NCI-H1048 (cell line): ENCODE measurements at regions not wholly inside any gene's neighbourhood (a gene's known extent, or its start where the extent isn't known, plus 50 kb on each side); places are given as distances from the start of the nearest gene placed in this dataset.
"Not testable (repeated sequence)": the region's sequence is repeated elsewhere in the genome, so short reads cannot be mapped to it uniquely, and the experiment has no call there.

ENCODE experiments used
- DNase-seq: peaks from one replicate; lab custom pipeline; 2025; lab: John Stamatoyannopoulos, UW

DNA sequence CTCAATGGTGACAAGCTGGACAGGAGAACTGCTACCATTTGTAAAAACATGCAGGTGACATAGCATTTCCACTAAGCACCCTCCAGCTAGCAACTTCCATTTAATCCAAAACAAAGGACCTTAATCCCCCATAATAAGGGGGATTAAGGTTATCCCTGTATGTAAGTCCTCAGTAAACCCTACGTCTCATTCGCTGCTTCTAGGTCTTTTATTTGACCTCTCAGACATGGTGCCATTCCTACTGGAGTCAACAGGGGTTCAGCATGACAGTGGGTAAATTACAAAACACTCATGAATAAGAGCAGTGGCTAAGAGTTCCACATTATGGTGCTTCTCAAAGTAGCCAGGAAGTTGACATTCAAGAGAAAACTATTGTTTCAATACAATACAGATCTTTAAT, 121.8 kb upstream of the CAV2 start:
- DNase-seq, result no peak

DNA sequence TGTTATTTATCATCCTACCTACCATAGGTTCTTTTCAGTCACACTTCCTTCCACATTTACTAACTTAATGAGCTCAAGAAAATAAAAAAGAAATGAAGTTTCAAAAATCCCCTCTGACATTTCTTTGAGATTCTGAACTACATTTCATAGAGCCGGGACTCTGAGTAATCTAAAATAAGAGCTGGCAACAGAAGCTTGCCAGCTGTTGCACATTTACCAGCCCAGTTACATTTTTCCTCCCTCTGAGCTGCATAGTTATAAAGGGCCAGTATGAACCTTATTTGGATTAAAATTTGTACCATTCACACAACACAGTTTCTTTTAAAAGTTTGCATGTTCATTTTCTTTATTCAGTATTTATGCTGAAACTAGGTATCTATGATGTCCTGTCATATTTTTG, 119.5 kb upstream of the CAV2 start:
- DNase-seq, result no peak

DNA sequence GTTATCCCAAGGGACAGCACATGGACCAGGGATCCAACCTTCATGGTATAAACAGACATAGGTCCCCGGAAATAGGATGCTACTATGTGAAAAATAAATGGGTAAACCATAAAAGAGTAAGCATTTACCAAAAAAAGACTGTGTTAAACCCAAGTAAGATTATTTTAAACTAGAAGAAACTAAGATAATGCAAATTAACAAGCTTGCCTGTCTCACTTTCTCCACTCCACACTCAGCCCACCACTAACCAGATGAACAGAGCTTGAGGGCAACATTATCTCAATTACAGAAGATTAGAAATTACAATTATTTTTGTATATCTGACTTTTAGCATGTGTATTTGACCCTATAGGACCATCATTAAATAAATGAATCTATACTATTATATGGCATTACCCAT, 117.2 kb upstream of the CAV2 start:
- DNase-seq, result no peak

DNA sequence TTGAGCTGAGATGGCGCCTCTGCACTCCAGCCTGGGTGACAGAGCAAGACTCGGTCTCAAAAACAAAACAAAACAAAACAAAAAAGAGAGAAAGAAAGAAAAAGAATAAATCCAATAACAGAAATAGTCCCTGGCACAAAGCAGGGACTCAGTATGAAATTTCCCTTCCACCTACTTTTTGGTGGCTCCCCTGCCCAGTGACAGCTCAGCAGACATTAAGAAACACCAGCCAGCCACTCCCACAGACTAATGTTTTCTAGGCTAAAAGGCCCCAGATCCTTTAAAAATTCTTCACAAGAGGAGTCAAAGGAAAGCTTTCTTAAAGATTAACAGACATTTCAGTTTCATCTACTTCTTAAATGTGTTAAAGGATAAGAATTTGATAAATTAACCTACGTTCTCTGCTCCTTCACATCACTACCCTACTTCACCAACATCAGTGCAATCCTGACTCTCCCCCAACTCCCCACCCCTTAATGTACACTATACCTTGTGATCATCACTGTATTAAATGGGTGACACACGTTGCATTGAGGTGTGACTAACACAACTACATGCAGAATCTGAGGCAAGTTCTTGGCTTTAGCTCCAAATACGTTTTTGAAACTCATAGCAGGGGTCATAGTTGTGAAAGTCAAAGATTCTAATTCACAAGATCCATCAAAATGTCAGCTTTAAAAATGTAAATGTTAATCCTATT, 114.5 kb upstream of the CAV2 start:
- no peak for DNase-seq

DNA sequence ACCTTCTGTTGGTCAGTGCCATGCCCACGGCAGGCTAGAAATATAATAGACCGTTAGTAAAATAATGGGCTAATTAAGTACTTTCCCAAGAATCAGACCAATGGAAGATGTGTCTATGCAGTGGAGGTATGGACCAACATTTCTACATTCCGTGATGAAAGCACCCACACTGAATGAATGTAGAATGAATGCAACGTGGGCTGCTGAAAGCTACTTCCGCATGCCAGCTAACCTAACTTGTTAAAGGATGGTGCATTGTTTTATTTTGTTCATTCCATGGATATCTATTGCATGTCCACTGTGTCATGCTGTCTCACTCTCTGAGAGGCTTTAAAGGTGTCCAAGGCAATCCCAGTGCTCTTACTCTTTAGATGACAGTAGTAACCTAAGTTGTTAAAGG, 112.9 kb upstream of the CAV2 start:
- DNase-seq, result no peak

DNA sequence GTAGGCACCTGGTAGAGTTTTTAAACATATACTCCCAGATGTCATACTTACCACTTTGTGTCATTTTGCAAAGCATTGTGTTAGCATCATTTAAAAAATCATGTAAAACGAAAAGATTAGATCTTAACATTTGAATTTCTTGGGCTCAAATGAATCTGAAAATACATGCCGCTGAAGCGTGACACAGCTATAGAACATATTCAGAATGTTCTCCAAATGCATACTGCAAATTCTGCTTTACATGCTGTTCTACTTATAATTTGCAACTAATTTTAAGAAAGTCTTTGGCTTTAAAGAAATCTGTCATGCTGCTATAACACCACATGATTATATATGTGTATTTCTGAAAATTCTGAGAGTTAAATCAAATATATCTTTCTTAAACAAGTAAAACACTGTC, 109.2 kb upstream of the CAV2 start:
- no peak for DNase-seq

DNA sequence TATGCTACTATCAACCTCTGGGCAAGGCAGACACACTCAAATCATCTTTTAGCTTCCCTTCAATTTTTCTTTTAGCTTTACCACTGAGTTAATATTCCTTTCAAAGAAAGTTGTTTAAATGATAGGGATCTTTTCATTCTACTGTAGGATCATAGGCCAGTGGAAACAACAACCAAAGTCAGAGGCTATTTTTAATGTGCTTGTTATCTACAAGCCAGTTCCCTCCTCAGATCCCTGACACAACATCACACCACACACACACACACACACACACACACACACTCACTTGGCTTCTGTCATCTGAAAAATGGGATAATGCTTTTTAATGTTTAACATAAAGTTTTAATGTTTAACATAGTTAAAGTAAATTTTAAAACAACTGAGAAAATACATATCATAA, 106.7 kb upstream of the CAV2 start:
- no peak for DNase-seq

DNA sequence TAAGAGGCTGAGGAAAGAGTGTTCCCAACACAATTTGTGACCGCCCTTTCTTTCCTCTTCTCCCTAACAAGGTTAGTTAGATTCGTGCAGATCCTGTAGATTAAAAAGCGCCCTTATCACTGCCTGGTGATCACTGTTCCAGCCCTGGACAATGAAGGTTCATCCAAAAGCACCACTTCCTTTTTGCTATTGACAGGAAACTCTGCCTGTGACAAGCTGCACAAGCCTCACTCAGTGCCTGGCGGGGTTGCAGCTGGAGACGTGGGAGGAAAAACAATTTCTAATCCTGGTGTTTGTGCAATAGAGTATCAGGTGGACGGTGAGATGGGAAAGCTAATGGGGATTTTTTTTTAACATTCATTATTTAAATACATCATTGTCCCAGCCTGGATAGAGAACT, 105.9 kb upstream of the CAV2 start:
- DNase-seq, result no peak

DNA sequence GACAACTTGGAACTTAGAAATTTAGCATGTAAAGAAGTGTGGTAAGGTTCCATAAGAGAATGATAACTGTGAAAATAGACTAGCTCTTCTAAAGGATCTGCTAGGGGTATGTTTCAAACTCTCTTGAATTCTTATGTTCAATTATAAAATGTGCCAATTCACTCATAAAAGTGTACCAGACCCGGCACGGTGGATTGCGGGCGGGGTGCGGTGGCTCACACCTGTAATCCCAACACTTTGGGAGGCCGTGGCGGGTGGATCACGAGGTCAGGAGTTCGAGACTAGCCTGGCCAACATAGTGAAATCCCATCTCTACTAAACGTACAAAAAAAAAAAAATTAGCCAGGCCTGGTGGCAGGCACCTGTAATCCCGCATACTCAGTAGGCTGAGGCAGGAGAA, 105.4 kb upstream of the CAV2 start:
- no peak for DNase-seq

DNA sequence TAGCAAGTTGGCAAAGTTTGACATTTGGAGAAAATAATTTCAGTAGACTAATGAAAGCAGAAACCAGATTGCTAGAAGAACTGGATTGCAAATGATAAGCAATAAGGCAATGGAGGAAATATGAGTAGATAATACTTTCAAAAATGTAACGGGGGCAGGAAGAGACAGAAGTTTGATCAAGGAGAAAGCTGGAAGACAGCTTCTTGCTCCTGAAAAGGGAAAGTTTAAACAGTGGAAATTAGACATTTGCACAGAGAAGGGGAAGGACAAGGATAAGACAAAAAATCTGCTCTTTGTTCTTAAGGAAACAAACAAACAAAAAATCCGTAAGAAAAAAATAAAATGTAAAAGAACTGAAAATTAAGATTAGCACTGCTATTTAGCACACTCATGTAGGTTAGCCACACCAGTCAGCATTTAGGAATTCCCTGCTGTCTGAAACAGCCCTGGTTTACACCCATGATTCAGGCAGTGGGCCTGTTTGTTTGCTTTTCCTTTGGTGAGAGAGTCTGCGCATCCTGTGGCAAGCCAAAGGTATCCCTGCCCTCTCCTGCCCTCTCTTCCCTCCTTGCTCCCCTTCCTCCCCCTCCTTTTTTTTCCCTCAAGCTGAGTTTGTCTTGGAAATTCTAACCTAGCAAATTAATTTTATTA, 104.3 kb upstream of the CAV2 start:
- peak; percentile 38 for DNase-seq

DNA sequence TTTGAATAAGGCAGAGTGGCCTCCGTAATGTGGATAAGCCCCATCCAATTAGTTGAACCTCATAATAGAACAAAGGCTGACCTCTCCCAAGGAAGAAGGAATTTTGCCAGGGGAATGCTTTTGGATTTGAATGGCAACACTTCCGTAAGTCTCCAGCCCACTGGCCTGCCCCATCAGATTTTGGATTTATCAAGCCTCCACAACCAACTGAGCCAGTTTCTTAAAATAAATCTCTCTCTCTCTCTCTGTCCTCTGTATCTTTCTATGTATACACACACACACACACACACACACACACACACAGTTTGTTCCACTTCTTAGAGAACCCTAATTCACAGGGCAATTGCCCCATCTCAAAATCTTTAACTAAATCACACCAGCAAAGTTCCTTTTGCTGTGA, 100.9 kb upstream of the CAV2 start:
- no peak for DNase-seq

DNA sequence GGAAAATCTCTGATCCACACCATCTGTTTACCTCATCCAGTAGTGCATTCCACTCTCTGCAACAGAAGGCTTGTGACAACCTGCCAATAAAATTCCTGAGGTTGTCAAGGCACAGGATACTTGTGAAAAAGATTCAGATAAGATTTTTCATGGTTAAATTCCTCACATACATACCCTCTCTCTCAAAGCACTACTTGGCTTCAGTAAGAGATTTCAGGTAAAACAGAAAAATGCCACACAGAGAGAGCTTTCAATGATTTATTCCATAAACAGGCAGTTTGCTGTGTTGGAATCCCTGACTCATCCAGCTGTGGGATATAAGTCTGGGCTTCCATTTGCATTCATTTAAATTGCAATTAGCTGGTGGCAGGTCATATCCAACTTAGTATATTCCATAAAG, 99.7 kb upstream of the CAV2 start:
- no peak for DNase-seq

DNA sequence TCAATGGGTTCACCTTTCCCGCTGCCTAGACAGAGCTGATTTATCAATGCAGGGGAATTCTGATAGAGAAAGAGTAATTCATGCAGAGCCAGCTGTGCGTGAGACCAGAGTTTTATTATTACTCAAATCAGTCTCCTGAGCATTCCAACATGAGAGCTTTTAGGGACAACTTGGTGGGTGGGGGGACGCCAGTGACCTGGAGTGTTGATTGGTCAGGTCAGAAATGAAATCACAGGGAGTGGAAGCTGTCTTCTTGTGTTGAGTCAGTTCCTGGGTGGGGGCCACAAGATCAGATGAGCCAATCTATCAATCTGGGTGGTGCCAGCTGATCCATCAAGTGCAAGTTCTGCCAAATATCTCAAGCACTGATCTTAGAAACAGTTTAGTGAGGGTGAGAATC, 99.0 kb upstream of the CAV2 start:
- no peak for DNase-seq

DNA sequence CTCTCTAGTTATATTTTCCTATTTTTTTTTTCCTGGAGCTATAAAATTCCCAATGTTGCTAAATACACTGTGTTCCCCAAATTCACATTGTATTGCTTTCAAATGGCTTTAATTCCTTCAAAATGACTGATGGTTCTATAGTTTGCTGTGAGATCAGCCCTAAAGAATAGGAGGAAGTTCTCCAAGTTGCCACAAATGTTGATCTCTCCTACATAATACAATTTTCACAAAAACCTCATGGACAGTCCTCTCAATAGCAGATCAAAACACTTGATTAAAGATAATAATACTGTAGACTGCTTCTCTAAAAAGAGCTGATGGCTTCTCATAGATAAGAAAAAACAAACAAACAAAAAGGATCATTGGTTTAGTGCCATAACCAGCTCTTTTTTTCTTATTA, 97.8 kb upstream of the CAV2 start:
- DNase-seq, result no peak

DNA sequence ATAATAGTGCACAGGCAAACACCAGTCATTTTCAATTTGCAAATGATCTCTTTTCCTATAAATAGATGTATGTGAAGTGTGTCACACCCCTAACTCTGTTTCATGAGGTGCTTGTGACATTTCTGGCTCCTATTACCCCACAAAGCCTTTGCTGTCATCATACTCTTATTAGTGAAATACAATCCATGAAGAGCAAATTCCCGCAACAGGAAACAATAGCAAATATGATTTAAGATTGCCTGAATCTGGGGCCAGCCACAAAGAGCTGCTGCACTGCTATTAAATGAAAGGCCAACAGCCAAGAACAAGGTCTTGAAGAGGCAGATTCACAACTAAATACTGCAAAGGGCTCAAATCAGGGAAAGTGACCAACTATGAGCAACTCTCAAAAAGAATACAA, 96.3 kb upstream of the CAV2 start:
- no peak for DNase-seq

DNA sequence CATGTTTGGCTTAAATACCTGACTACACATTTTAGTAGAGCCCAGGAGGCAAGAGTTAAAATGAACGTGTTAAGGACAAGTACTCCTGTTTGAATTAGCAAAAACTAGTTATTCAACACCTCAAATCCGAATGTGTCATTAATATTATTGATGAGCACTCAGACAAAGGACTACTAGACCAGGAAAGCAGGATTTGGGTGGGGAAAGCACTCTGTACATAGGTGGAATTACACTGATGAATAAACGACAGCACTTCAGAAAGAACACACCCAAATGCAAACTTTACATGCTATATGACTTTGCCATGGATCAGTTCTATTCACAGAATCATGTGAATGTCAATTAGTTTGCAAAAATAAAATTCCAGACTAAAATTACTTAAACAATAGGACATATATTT, 95.1 kb upstream of the CAV2 start:
- no peak for DNase-seq

DNA sequence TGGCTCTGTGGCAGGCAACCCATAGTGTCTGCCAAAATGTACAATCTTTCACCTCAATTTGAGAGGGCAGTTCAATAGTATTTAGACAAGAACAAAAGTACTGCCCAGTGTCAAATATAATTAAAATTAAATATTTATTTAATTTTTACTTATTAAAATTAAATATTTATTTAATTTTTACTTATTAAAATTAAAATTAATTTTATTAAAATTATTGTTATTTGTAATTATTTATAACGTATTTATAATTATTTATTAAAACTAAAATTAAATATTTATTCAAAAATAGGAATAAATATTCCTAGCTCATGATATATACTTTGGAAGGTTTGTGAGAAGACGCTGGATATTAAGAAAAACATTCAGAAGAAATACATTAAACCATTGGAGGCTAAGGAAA, 93.7 kb upstream of the CAV2 start:
- DNase-seq, result no peak

DNA sequence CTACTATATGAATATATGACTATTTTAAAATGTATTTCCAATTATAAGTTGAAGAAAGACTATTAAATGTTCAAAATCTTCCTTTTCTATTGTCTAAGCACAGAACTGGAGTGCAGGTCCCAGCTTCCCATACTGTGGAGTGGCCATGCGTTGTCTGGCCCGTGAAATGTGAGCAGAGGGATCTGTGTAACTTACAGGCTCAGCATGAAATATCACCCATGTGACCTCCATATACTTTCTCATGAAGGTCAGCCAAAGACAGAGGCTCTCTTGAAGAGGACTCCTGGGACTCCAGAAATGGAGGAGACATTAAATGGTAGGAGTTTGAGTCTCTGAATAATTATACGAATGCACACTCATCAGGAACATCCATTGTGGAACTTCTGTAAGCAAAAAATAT, 92.4 kb upstream of the CAV2 start:
- no peak for DNase-seq

DNA sequence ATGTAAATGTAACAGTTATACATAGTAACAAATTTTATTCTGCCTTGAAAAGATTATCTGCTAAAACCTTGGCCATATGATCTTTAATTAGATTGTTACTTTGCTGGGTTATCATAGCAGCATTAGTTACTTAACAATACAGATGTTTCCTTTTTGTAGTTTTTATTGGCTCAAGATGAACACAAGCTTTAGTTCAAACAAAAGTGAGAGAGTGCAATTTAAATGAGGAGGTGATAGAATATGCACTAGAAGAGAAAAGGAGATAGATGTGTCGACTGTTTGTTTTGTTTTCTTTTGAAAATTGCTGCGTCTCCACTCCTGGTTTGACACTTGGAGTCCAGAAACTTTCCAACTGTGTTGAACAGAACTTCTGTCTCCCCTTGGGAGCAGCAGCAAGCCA, 91.4 kb upstream of the CAV2 start:
- no peak for DNase-seq

DNA sequence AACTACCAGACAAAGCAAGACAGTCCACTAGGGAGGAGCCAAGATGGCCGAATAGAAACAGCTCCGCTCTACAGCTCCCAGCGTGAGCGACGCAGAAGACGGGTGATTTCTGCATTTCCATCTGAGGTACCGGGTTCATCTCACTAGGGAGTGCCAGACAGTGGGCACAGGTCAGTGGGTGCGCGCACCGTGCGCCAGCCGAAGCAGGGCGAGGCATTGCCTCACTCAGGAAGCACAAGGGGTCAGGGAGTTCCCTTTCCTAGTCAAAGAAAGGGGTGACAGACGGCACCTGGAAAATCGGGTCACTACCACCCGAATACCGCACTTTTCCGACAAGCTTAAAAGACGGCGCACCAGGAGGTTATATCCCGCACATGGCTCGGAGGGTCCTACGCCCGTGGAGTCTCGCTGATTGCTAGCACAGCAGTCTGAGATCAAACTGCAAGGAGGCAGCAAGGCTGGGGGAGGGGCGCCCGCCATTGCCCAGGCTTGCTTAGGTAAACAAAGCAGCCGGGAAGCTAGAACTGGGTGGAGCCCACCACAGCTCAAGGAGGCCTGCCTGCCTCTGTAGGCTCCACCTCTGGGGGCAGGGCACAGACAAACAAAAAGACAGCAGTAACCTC, 90.6 kb upstream of the CAV2 start:
- DNase-seq, result not testable (repeated sequence)

DNA sequence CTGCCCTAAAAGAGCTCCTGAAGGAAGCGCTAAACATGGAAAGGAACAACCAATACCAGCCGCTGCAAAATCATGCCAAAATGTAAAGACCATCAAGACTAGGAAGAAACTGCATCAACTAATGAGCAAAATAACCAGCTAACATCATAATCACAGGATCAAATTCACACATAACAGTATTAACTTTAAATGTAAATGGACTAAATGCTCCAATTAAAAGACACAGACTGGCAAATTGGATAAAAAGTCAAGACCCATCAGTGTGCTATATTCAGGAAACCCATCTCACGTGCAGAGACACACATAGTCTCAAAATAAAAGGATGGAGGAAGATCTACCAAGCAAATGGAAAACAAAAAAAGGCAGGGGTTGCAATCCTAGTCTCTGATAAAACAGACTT, 88.8 kb upstream of the CAV2 start:
- DNase-seq, result not testable (repeated sequence)

DNA sequence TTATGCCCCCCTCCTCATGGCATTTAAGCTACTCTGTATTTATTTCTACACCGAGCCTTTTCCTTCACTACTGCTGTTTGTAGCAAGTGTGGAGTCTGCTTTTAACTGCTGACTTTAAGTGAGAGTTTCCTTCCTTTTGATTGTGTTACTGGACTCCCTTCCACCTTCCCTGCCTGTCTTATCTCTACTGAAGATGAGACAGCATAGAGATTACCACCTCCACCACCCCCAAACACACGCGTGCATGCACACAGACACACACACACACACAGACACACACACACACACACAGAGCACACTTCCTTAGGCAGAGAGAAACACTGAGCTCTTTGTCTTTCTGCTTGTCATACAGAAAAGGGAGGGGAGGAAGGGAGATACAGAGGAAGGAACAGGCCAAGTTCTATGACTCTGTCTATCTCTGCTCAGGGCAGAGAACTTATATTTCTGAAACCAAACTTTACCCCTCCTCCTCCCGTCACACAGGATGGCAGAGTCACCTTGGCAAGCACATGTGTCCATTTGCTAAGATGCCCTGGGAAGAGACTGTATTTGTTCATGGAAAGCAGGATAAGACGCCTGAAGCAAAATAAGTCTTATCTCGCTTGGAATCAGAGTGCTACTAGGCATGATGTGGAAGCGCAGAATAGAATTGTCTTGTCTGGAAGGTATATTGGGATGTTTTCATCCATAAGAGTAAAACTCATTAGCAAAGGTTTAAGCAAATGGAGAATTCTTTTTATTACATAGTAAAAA, 81.8 kb upstream of the CAV2 start:
- no peak for DNase-seq

DNA sequence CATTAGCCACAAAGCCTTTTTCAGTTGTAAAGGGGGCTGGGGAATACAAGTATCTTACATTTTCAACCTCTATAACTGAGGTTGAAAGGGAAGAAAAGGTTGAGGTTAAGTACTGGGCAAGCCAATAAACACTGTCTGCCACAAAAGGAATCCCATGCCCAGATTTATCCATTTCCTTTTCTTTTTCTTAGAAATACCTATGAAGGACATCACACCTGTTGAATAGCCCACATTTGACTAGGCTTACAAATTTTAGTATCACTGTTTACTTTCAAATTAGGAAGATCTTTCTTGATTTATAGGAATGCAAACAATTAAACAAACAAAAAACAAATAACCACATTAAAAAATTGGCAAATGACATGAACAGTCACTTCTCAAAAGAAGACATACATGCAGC, 81.0 kb upstream of the CAV2 start:
- DNase-seq, result no peak
